ENCODE measurements at regions not wholly inside any gene's neighbourhood (a gene's known extent, or its start where the extent isn't known, plus 50 kb on each side); places are given as distances from the start of the nearest gene placed in this dataset.

DNA sequence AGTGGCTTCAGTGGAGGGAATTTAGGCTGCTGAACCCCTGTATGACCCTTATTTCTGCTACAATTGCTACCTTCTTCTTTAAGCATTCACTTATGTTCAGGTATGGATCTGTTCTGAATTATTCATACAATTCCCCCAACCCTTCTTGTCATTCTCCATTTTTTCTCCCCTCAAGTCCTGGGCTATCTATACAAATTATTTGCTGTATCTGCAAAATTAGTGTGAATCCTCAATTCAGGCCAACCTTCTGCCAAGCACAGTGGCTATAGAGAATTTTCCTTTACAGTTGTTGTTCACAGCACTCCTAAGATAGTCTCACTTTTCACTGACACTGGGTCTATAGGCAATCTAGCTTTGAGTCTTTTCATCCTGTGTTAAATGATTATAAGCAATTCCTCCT is 119.2 kb upstream of the CNTN1 start:
- TF ChIP-seq POLR2AphosphoS5 (IDR thresholded peaks at IDR 0.05; ENCODE audit: insufficient read depth in 1 of 2, low read depth in 1 of 2): no peak
- no peak for TF ChIP-seq CTCF (IDR thresholded peaks at IDR 0.05)
